ENCODE measurements at regions not wholly inside any gene's neighbourhood (a gene's known extent, or its start where the extent isn't known, plus 50 kb on each side); places are given as distances from the start of the nearest gene placed in this dataset.

GRCh38 chr4:23062188-23062587, 369.5 kb downstream of the GBA3 start:
- H3K9me3 ChIP-seq (ENCODE audit: control insufficient read depth in 4 of 4, low read length in 3 of 4): no peaks in the 10 kb centered on the region
- H3K27ac ChIP-seq (ENCODE audit: low read depth in 1 of 2, low read length in 2 of 2): no peak overlapping the region
- DNase-seq (ENCODE audit: low spot score): no peak
- H3K9ac ChIP-seq (ENCODE audit: low read depth in 1 of 2, low read length in 2 of 2): no peak overlapping the region
- H3K36me3 ChIP-seq (ENCODE audit: control insufficient read depth in 4 of 4, insufficient read depth in 3 of 4, low read depth in 1 of 4, low read length in 3 of 4): no peaks in the 10 kb centered on the region
- no peak for TF ChIP-seq RXRA (IDR thresholded peaks at IDR 0.05)
- no peaks in the 10 kb centered on the region for H3K27me3 ChIP-seq (ENCODE audit: control insufficient read depth in 4 of 4, insufficient read depth in 4 of 4, low read length in 3 of 4)
- H3K4me3 ChIP-seq (ENCODE audit: low read depth in 1 of 3, low read length in 3 of 3): no peak overlapping the region
- no peaks in the 10 kb centered on the region for H3K4me1 ChIP-seq (ENCODE audit: control insufficient read depth in 4 of 4, insufficient read depth in 4 of 4, low read length in 3 of 4)
- 94% methylated on average over 2 of the region's 2 CpGs for WGBS

DNA sequence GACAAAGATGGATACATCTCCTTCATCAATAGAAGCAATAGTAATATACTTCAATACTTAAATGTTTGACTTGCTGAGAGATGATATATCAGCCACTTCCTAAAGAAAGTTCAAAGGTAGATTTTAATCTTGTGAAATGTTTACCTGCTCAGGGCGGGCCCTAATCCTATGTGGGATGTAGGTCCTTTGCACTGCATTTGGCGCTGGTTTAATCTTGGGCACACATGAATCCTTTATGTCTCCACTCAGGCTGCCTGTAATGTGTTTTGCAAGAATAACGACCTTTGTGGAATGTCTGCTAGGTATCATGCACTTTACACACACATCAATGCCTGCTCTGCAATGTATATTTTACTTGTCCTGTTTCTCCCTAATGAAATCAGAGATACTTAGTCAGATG, 368.7 kb downstream of the GBA3 start:
- H3K36me3 ChIP-seq (ENCODE audit: control insufficient read depth in 4 of 4, insufficient read depth in 3 of 4, low read depth in 1 of 4, low read length in 3 of 4): no peaks in the 10 kb centered on the region
- 60% methylated on average over 3 of the region's 3 CpGs for WGBS
- no peak overlapping the region for H3K9ac ChIP-seq (ENCODE audit: low read depth in 1 of 2, low read length in 2 of 2)
- H3K27ac ChIP-seq (ENCODE audit: low read depth in 1 of 2, low read length in 2 of 2): no peak overlapping the region
- H3K4me3 ChIP-seq (ENCODE audit: low read depth in 1 of 3, low read length in 3 of 3): no peak overlapping the region
- H3K27me3 ChIP-seq (ENCODE audit: control insufficient read depth in 4 of 4, insufficient read depth in 4 of 4, low read length in 3 of 4): no peaks in the 10 kb centered on the region
- no peaks in the 10 kb centered on the region for H3K9me3 ChIP-seq (ENCODE audit: control insufficient read depth in 4 of 4, low read length in 3 of 4)
- H3K4me1 ChIP-seq (ENCODE audit: control insufficient read depth in 4 of 4, insufficient read depth in 4 of 4, low read length in 3 of 4): no peaks in the 10 kb centered on the region
- TF ChIP-seq, protein P1, sequence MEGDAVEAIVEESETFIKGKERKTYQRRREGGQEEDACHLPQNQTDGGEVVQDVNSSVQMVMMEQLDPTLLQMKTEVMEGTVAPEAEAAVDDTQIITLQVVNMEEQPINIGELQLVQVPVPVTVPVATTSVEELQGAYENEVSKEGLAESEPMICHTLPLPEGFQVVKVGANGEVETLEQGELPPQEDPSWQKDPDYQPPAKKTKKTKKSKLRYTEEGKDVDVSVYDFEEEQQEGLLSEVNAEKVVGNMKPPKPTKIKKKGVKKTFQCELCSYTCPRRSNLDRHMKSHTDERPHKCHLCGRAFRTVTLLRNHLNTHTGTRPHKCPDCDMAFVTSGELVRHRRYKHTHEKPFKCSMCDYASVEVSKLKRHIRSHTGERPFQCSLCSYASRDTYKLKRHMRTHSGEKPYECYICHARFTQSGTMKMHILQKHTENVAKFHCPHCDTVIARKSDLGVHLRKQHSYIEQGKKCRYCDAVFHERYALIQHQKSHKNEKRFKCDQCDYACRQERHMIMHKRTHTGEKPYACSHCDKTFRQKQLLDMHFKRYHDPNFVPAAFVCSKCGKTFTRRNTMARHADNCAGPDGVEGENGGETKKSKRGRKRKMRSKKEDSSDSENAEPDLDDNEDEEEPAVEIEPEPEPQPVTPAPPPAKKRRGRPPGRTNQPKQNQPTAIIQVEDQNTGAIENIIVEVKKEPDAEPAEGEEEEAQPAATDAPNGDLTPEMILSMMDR (IDR thresholded peaks at IDR 0.05; ENCODE audit: low read depth, low read length, missing input control): no peak
- TF ChIP-seq REST (IDR thresholded peaks at IDR 0.05) (no peak), ATF3 (IDR thresholded peaks at IDR 0.05) (no peak), EGR1 (IDR thresholded peaks at IDR 0.05; ENCODE audit: low read depth in 2 of 2) (no peak)
- TF ChIP-seq, protein P2, sequence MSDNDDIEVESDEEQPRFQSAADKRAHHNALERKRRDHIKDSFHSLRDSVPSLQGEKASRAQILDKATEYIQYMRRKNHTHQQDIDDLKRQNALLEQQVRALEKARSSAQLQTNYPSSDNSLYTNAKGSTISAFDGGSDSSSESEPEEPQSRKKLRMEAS (IDR thresholded peaks at IDR 0.05): no peak
- TF ChIP-seq, protein P3, sequence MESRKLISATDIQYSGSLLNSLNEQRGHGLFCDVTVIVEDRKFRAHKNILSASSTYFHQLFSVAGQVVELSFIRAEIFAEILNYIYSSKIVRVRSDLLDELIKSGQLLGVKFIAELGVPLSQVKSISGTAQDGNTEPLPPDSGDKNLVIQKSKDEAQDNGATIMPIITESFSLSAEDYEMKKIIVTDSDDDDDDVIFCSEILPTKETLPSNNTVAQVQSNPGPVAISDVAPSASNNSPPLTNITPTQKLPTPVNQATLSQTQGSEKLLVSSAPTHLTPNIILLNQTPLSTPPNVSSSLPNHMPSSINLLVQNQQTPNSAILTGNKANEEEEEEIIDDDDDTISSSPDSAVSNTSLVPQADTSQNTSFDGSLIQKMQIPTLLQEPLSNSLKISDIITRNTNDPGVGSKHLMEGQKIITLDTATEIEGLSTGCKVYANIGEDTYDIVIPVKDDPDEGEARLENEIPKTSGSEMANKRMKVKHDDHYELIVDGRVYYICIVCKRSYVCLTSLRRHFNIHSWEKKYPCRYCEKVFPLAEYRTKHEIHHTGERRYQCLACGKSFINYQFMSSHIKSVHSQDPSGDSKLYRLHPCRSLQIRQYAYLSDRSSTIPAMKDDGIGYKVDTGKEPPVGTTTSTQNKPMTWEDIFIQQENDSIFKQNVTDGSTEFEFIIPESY (IDR thresholded peaks at IDR 0.05): no peak
- DNase-seq (ENCODE audit: low spot score): no peak

DNA sequence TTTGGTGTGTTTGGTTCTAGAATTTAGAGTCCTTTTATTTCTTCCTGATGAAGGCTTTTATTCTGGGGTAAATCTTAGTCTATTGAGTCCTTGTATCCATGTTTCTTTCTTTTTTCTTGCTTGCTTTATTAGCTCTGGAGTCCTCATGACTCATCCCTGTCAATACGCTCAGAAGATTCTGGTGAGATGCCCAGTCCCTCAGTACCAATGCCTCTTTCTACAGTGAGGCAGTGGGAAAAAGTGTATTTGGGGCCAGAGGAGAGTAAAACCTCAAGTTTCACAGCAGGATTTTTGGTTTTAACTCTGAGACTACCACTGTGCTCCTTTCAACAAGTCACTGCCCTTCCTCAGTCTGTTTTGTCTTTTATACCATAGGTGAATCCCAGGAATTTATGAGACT, 368.0 kb downstream of the GBA3 start:
- no peaks in the 10 kb centered on the region for H3K9me3 ChIP-seq (ENCODE audit: control insufficient read depth in 4 of 4, low read length in 3 of 4)
- no peaks in the 10 kb centered on the region for H3K27me3 ChIP-seq (ENCODE audit: control insufficient read depth in 4 of 4, insufficient read depth in 4 of 4, low read length in 3 of 4)
- no peak overlapping the region for H3K27ac ChIP-seq (ENCODE audit: low read depth in 1 of 2, low read length in 2 of 2)
- no peaks in the 10 kb centered on the region for H3K4me1 ChIP-seq (ENCODE audit: control insufficient read depth in 4 of 4, insufficient read depth in 4 of 4, low read length in 3 of 4)
- no peak overlapping the region for H3K4me3 ChIP-seq (ENCODE audit: low read depth in 1 of 3, low read length in 3 of 3)
- no peak overlapping the region for H3K9ac ChIP-seq (ENCODE audit: low read depth in 1 of 2, low read length in 2 of 2)
- TF ChIP-seq REST (IDR thresholded peaks at IDR 0.05): no peak
- TF ChIP-seq HNF4G (IDR thresholded peaks at IDR 0.05): no peak
- TF ChIP-seq ATF3 (IDR thresholded peaks at IDR 0.05): no peak
- TF ChIP-seq FOXA2 (IDR thresholded peaks at IDR 0.05): no peak
- no peak for TF ChIP-seq JUND (IDR thresholded peaks at IDR 0.05)
- TF ChIP-seq FOXA1 (IDR thresholded peaks at IDR 0.05): no peak
- TF ChIP-seq NR2F2 (IDR thresholded peaks at IDR 0.05): no peak
- 78% methylated on average over 1 of the region's 1 CpG for WGBS
- no peaks in the 10 kb centered on the region for H3K36me3 ChIP-seq (ENCODE audit: control insufficient read depth in 4 of 4, insufficient read depth in 3 of 4, low read depth in 1 of 4, low read length in 3 of 4)
- DNase-seq (ENCODE audit: low spot score): no peak
